GM10266 (cell line): ENCODE measurements at regions not wholly inside any gene's neighbourhood (a gene's known extent, or its start where the extent isn't known, plus 50 kb on each side); places are given as distances from the start of the nearest gene placed in this dataset.

Experiments
- DNase-seq: peaks from one replicate; pipeline ENCODE4 v3.0.0; 2012; ENCODE audit errors: extremely low spot score
- TF ChIP-seq, protein P1 (sequence below): IDR thresholded peaks from 2 replicates; pipeline ENCODE4 v1.5.1; 2012; ENCODE audit warnings: mild to moderate bottlenecking, low read depth; ENCODE audit not compliant: control insufficient read depth, insufficient read depth; ENCODE audit errors: missing control alignments

DNA sequence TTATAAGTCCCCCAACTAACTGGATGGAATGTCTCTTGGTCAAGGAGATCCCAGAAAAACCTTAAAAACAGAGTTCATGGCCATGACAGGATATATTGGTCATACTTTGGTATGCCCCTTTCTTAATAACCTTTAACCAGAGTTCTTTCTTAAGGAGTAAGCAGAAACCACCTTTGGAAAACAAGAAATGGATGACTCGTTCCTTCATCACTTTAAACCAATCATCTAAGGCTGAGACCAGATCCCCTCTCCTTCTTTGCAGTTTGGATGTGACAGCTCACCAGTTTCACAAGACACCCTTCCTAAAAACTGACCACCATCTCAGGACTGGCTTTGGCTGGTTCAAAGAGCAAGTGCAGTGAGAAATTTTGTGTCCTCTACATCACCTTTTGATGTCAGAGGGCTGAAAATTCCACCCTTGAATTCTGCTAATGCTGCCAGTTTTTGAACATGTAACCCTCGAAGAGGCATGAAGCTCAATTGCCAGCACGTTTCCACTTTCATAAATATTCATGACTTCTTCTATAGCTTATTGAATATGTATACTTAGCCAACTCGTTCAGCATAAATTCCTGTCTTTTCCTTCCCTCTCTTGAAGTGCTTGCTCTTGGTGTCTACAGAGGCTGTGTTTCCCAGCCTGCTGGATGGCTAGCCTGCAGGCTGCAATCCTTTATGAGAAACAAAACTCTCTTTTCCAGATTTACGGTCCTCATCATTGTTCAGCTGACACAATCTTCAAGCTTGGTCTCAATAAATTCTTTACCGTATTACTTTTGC, 1323.5 kb upstream of the TMEFF2 start:
- no peak for DNase-seq
- TF ChIP-seq, protein P1, sequence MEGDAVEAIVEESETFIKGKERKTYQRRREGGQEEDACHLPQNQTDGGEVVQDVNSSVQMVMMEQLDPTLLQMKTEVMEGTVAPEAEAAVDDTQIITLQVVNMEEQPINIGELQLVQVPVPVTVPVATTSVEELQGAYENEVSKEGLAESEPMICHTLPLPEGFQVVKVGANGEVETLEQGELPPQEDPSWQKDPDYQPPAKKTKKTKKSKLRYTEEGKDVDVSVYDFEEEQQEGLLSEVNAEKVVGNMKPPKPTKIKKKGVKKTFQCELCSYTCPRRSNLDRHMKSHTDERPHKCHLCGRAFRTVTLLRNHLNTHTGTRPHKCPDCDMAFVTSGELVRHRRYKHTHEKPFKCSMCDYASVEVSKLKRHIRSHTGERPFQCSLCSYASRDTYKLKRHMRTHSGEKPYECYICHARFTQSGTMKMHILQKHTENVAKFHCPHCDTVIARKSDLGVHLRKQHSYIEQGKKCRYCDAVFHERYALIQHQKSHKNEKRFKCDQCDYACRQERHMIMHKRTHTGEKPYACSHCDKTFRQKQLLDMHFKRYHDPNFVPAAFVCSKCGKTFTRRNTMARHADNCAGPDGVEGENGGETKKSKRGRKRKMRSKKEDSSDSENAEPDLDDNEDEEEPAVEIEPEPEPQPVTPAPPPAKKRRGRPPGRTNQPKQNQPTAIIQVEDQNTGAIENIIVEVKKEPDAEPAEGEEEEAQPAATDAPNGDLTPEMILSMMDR, result no peak

GRCh38 chr2:193517615-193518014, 1322.9 kb upstream of the TMEFF2 start:
- DNase-seq, result no peak
- TF ChIP-seq, protein P1, result no peak

DNA sequence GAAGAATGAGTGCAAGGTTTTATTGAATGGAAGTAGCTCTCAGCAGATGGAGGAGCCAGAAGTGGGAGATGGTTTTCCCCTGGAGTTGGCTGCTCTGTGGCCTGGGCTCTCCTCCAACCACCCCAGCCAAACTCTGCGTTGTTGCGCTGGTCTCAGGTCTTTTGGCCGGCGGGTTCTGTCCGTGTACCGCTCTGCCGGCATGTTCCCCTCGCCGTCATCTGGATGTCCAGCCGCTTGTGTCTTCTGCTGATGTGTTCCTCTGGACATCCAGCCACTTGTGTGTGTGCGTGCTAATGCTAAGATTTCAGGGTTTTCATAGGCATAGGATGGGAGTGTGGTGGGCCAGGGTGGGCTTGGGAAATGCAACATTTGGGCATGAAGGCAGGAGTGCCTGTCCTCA, 1311.3 kb upstream of the TMEFF2 start:
- TF ChIP-seq, protein P1, result no peak

DNA sequence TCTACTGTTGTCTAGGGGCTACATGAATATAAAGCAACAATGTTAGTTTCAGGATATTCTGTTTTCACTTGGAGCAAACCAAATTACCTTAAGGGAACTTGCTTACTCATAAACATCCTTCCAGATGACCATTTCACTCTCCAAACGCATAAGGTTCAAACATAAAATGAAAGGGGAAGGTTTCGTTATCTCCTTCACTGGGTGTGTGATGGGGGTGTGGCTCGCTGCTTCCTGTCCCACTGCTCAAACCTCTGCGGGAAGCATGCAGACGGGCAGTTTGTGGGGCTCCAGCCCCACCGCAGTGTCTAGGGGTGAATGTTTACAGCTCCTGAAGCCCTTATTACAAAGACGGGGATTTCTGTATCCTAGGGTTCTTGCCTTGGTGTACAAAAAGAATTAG, 1310.9 kb upstream of the TMEFF2 start:
- DNase-seq, result no peak
- TF ChIP-seq, protein P1, result no peak

More for the DNA sequence above, 1311.3 kb upstream of the TMEFF2 start:
- no peak for DNase-seq

DNA sequence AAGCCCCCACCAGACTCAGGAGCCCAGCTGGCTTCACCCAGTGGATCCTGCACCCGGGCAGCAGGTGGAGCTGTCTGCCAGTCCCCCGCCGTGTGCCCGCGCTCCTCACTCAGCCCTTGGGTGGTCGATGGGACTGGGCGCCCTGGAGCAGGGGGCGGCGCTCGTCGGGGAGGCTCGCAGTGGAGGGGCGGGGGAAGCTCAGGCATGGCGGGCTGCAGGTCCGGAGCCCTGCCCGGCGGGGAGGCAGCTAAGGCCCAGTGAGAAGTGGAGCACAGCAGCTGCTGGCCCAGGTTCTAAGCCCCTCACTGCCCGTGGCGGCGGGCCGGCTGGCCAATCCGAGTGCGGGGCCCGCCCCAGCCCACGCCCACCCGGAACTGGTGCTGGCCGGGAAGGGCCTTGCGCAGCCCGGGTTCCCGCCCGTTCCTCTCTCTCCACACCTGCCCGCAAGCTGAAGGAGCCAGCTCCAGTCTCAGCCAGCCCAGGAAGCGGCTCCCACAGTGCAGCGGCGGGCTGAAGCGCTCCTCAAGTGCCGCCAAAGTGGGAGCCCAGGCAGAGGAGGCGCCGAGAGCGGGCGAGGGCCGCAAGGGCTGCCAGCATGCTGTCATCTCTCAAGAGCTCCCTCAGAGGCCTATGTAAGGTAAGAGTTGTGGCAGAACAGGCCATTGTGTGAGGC, 1307.8 kb upstream of the TMEFF2 start:
- TF ChIP-seq, protein P1, result no peak
- no peak for DNase-seq

GRCh38 chr2:193496786-193497185, 1302.1 kb upstream of the TMEFF2 start:
- DNase-seq, result no peak
- TF ChIP-seq, protein P1, result no peak

GRCh38 chr2:193482557-193482956, 1287.8 kb upstream of the TMEFF2 start:
- TF ChIP-seq, protein P1, result no peak
- peak; percentile 16 for DNase-seq
